Esophagus muscularis mucosa (tissue), 4 donors: ENCODE measurements at regions not wholly inside any gene's neighbourhood (a gene's known extent, or its start where the extent isn't known, plus 50 kb on each side); places are given as distances from the start of the nearest gene placed in this dataset.

Experiments
- EP300 ChIP-seq: sonication (generic); formaldehyde crosslinking; IDR thresholded peaks from one replicate; pipeline ENCODE4 v1.6.1; 2017; ENCODE audit warnings: antibody characterized with exemption
- POLR2A ChIP-seq: fragments of 450-650 bp; IDR thresholded peaks from one replicate; pipeline ENCODE4 v1.6.1; 2017; ENCODE audit warnings: antibody characterized with exemption, moderate library complexity, mild to moderate bottlenecking, low read depth
- POLR2AphosphoS5 ChIP-seq, 2 donors: sonication (generic); formaldehyde crosslinking; IDR thresholded peaks; one replicate each; pipeline ENCODE4 v1.6.1; 2017; ENCODE audit warnings: antibody characterized with exemption in 2 of 2
- TF ChIP-seq, protein P1 (sequence below), 3 experiments: fragments of 200-600 bp in 2 of 3; fragments of 450-650 bp in 1 of 3; sonication (generic) in 2 of 3; IDR thresholded peaks; one replicate each; pipeline ENCODE4 v1.5.1; 2017 to 2019; ENCODE audit warnings: antibody characterized with exemption in 3 of 3, mild to moderate bottlenecking in 2 of 3, moderate library complexity in 1 of 3

DNA sequence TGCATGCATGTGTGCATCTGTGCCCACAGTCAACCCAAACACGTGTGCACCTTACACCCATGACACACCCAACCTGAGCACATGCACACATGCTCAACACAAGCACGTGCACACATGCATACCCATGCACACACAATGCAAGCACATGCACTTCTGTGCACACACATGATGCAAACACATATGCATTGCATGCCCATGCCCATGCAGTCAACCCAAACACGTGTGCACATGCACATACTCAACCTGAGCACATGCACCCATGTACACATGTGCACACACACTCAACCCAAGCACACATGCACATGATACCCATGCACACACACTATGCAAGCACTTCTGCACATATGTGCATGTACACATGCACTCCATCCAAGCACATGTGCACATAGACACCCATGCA, 84.5 kb upstream of the FAM20C start:
- TF ChIP-seq POLR2A (no peak), EP300 (no peak), POLR2AphosphoS5 (IDR thresholded peaks at IDR 0.05) (no peak)
- TF ChIP-seq, protein P1, sequence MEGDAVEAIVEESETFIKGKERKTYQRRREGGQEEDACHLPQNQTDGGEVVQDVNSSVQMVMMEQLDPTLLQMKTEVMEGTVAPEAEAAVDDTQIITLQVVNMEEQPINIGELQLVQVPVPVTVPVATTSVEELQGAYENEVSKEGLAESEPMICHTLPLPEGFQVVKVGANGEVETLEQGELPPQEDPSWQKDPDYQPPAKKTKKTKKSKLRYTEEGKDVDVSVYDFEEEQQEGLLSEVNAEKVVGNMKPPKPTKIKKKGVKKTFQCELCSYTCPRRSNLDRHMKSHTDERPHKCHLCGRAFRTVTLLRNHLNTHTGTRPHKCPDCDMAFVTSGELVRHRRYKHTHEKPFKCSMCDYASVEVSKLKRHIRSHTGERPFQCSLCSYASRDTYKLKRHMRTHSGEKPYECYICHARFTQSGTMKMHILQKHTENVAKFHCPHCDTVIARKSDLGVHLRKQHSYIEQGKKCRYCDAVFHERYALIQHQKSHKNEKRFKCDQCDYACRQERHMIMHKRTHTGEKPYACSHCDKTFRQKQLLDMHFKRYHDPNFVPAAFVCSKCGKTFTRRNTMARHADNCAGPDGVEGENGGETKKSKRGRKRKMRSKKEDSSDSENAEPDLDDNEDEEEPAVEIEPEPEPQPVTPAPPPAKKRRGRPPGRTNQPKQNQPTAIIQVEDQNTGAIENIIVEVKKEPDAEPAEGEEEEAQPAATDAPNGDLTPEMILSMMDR (IDR thresholded peaks at IDR 0.05) = no peak
